IMR-90 (cell line): ENCODE measurements at regions not wholly inside any gene's neighbourhood (a gene's known extent, or its start where the extent isn't known, plus 50 kb on each side); places are given as distances from the start of the nearest gene placed in this dataset.

Experiments
- ATAC-seq: fragments of 200-7000 bp; cut with Tn5 transposase; 2 replicates; pipeline ENCODE4 v1.9.1; 2020; ENCODE audit warnings: low read depth, mild to moderate bottlenecking, moderate library complexity
- BruUV-seq: library from RNA; stranded (reverse); fragments of 400-500 nt; replicated peaks from 2 replicates; lab custom pipeline; 2021; lab: Mats Ljungman, UMichigan
- CTCF ChIA-PET: fragments of 300-600 bp; formaldehyde crosslinking; extraction: SDS; loops from one replicate; lab custom pipeline; 2021; ENCODE audit warnings: antibody characterized with exemption; lab: Yijun Ruan, JAX
- POLR2A ChIA-PET: fragments of 300-600 bp; sonication (Branson Sonifier 250); formaldehyde crosslinking; loops from one replicate; lab custom pipeline; 2022; ENCODE audit warnings: antibody characterized with exemption; ENCODE audit not compliant: unreplicated experiment; lab: Charles Lee
- DNase-seq: peaks from one replicate; pipeline ENCODE4 v3.0.0; 2013
- H2AFZ ChIP-seq: replicated peaks from 2 replicates; pipeline ENCODE3; 2013; ENCODE audit warnings: low read length, mild to moderate bottlenecking; ENCODE audit not compliant: poor library complexity
- H2AK5ac ChIP-seq: 2 replicates; pipeline ENCODE4 v1.6.1; 2013; ENCODE audit warnings: low read depth, low read length, inconsistent platforms
- H2AK9ac ChIP-seq: replicated peaks from 2 replicates; pipeline ENCODE3; 2013; ENCODE audit warnings: mild to moderate bottlenecking, low read depth, low read length, moderate library complexity; ENCODE audit not compliant: poor library complexity
- H2BK120ac ChIP-seq: 2 replicates; pipeline ENCODE4 v1.6.1; 2013; ENCODE audit warnings: low read depth, low read length, inconsistent platforms
- H2BK15ac ChIP-seq: 3 replicates; pipeline ENCODE4 v1.6.1; 2013; ENCODE audit warnings: low read depth, low read length, inconsistent platforms
- H2BK20ac ChIP-seq: 2 replicates; pipeline ENCODE4 v1.6.1; 2013; ENCODE audit warnings: low read depth, mild to moderate bottlenecking, inconsistent platforms, low read length, moderate library complexity
- H2BK5ac ChIP-seq: 2 replicates; pipeline ENCODE4 v1.6.1; 2013; ENCODE audit warnings: mild to moderate bottlenecking, low read depth, low read length, inconsistent platforms; ENCODE audit not compliant: poor library complexity, severe bottlenecking
- H3K14ac ChIP-seq: replicated peaks from 2 replicates; pipeline ENCODE4 v1.6.1; 2013; ENCODE audit warnings: low read depth, low read length, inconsistent platforms
- H3K18ac ChIP-seq: 2 replicates; pipeline ENCODE4 v1.6.1; 2013; ENCODE audit warnings: low read depth, low read length, control low read depth
- H3K23ac ChIP-seq: 2 replicates; pipeline ENCODE4 v1.6.1; 2013; ENCODE audit warnings: low read depth, low read length, inconsistent platforms
- H3K27ac ChIP-seq: 2 replicates; pipeline ENCODE4 v1.5.1; 2013; ENCODE audit warnings: mild to moderate bottlenecking, control low read depth, low read length; ENCODE audit not compliant: insufficient read depth
- H3K27me3 ChIP-seq: 2 replicates; pipeline ENCODE4 v1.6.1; 2013; ENCODE audit warnings: low read length; ENCODE audit not compliant: control insufficient read depth, insufficient read depth
- H3K36me3 ChIP-seq: 2 replicates; pipeline ENCODE4 v1.6.1; 2013; ENCODE audit warnings: low read length, mixed read lengths; ENCODE audit not compliant: control insufficient read depth, insufficient read depth
- H3K4ac ChIP-seq: 2 replicates; pipeline ENCODE4 v1.6.1; 2013; ENCODE audit warnings: low read depth, low read length, inconsistent platforms
- H3K4me1 ChIP-seq: 2 replicates; pipeline ENCODE4 v1.6.1; 2013; ENCODE audit warnings: low read length, mixed read lengths; ENCODE audit not compliant: control insufficient read depth, insufficient read depth
- H3K4me2 ChIP-seq: 2 replicates; pipeline ENCODE4 v1.6.1; 2013; ENCODE audit warnings: low read depth, mild to moderate bottlenecking, control low read depth, low read length, moderate library complexity
- H3K4me3 ChIP-seq: 2 replicates; pipeline ENCODE4 v1.5.1; 2013; ENCODE audit warnings: low read depth, mild to moderate bottlenecking, control low read depth, low read length, moderate library complexity; ENCODE audit not compliant: insufficient read depth
- H3K56ac ChIP-seq: 2 replicates; pipeline ENCODE4 v1.6.1; 2013; ENCODE audit warnings: low read length, inconsistent platforms; ENCODE audit not compliant: insufficient read depth; ENCODE audit errors: extremely low read depth
- H3K79me1 ChIP-seq, 2 experiments: 2 replicates each; pipeline ENCODE4 v1.6.1; 2013; ENCODE audit warnings: low read length in 2 of 2, inconsistent platforms in 1 of 2, low read depth in 1 of 2
- H3K9ac ChIP-seq: 2 replicates; pipeline ENCODE4 v1.6.1; 2013; ENCODE audit warnings: low read depth, low read length, control low read depth
- H3K9me1 ChIP-seq: 2 replicates; pipeline ENCODE4 v1.6.1; 2013; ENCODE audit warnings: low read length, inconsistent platforms; ENCODE audit not compliant: insufficient read depth
- H3K9me3 ChIP-seq: 2 replicates; pipeline ENCODE4 v1.6.1; 2013; ENCODE audit warnings: low read length; ENCODE audit not compliant: control insufficient read depth, insufficient read depth
- H4K20me1 ChIP-seq: 2 replicates; pipeline ENCODE4 v1.6.1; 2013; ENCODE audit warnings: low read length, inconsistent platforms; ENCODE audit not compliant: insufficient read depth
- H4K5ac ChIP-seq: 2 replicates; pipeline ENCODE4 v1.6.1; 2013; ENCODE audit warnings: mild to moderate bottlenecking, low read depth, low read length, control low read depth
- H4K8ac ChIP-seq, 2 experiments: 2 replicates each; pipeline ENCODE4 v1.6.1; 2013; ENCODE audit warnings: low read depth in 2 of 2, low read length in 2 of 2, control low read depth in 1 of 2, inconsistent platforms in 1 of 2
- H4K91ac ChIP-seq: 2 replicates; pipeline ENCODE4 v1.6.1; 2013; ENCODE audit warnings: low read depth, low read length, inconsistent platforms; ENCODE audit not compliant: insufficient read depth
- BHLHE40 ChIP-seq: fragments of 150-350 bp; IDR thresholded peaks from 2 replicates; pipeline ENCODE4 v1.6.1; 2016; ENCODE audit warnings: mild to moderate bottlenecking, low read depth, low read length
- CEBPB ChIP-seq: IDR thresholded peaks from 2 replicates; pipeline ENCODE4 v1.6.1; 2012; ENCODE audit warnings: low read depth, low read length, improper control_type of control experiment
- CHD1 ChIP-seq: IDR thresholded peaks from 2 replicates; pipeline ENCODE4 v1.6.1; 2012; ENCODE audit warnings: low read depth, low read length, improper control_type of control experiment
- CTCF ChIP-seq: conservative IDR thresholded peaks from 2 replicates; pipeline ENCODE4 v1.5.1; 2012; ENCODE audit warnings: mild to moderate bottlenecking, low read depth, low read length, improper control_type of control experiment
- ELK1 ChIP-seq: fragments of 150-350 bp; IDR thresholded peaks from 2 replicates; pipeline ENCODE4 v1.6.1; 2016; ENCODE audit warnings: low read depth, mild to moderate bottlenecking, low read length, moderate library complexity, borderline replicate concordance
- FOS ChIP-seq: fragments of 150-350 bp; IDR thresholded peaks from 2 replicates; pipeline ENCODE4 v1.6.1; 2016; ENCODE audit warnings: low read depth, low read length
- MAZ ChIP-seq: IDR thresholded peaks from 2 replicates; pipeline ENCODE4 v1.6.1; 2012; ENCODE audit warnings: low read depth, mild to moderate bottlenecking, low read length, improper control_type of control experiment, moderate library complexity, borderline replicate concordance
- MXI1 ChIP-seq: IDR thresholded peaks from 2 replicates; pipeline ENCODE4 v1.6.1; 2012; ENCODE audit warnings: low read depth, mild to moderate bottlenecking, low read length, moderate library complexity, borderline replicate concordance
- RCOR1 ChIP-seq: IDR thresholded peaks from 2 replicates; pipeline ENCODE4 v1.6.1; 2012; ENCODE audit warnings: mild to moderate bottlenecking, low read length, improper control_type of control experiment; ENCODE audit not compliant: insufficient replicate concordance
- RFX5 ChIP-seq: IDR thresholded peaks from 2 replicates; pipeline ENCODE4 v1.8.0; 2012; ENCODE audit warnings: low read depth, mild to moderate bottlenecking, low read length, moderate library complexity
- SMC3 ChIP-seq: fragments of 150-350 bp; IDR thresholded peaks from 2 replicates; pipeline ENCODE4 v1.6.1; 2016; ENCODE audit warnings: low read depth, mild to moderate bottlenecking, antibody characterized with exemption, low read length, moderate library complexity
- USF2 ChIP-seq: fragments of 150-350 bp; IDR thresholded peaks from 2 replicates; pipeline ENCODE4 v1.6.1; 2017; ENCODE audit warnings: mild to moderate bottlenecking, antibody characterized with exemption, low read length, low read depth
- WGBS, 2 experiments: methylation state at CpG; one replicate each; pipeline versions ENCODE4 v1.1.5 to v1.1.7; 2013; ENCODE audit warnings: missing lambda C conversion rate in 2 of 2; ENCODE audit not compliant: insufficient read length in 1 of 2; ENCODE audit errors: extremely low coverage in 2 of 2; 5-methylcytosine and 5-hydroxymethylcytosine counted together
- dilution Hi-C: fragments of 300-500 bp; cut with HindIII; formaldehyde crosslinking; loops from one replicate; pipeline ENCODE4 v1.14.3; 2018; ENCODE audit warnings: low sequenced_read_pairs; ENCODE audit not compliant: unreplicated experiment
- in situ Hi-C: fragments of 300-500 bp; cut with MboI; formaldehyde crosslinking; loops from 3 replicates; pipeline ENCODE4 v1.14.3; 2019; ENCODE audit warnings: low sequenced_read_pairs, inconsistent platforms, mixed read lengths
- intact Hi-C: fragments of 100-400 bp; cut with micrococcal nuclease; formaldehyde crosslinking; loops from 2 replicates; pipeline ENCODE4 v1.10.0; 2022

- ATAC-seq (no peak), DNase-seq (no peak)
- Histone ChIP-seq H2BK15ac (no peak overlapping the region), H3K18ac (no peak overlapping the region), H2AK5ac (no peak overlapping the region), H3K79me1 (no peaks in the 10 kb centered on the region), H2BK20ac (no peak overlapping the region), H4K8ac (no peak overlapping the region), H2BK5ac (no peak overlapping the region), H2BK120ac (no peak overlapping the region), H4K5ac (no peak overlapping the region), H2AFZ (no peak overlapping the region), H3K4me2 (no peak overlapping the region), H2AK9ac (no peak overlapping the region), H3K9me3 (no peaks in the 10 kb centered on the region), H3K56ac (no peak overlapping the region), H3K9ac (no peak overlapping the region), H4K20me1 (no peaks in the 10 kb centered on the region), H3K4me1 (no peaks in the 10 kb centered on the region), H3K4ac (no peak overlapping the region), H4K91ac (no peak overlapping the region), H3K4me3 (no peak overlapping the region), H3K9me1 (no peaks in the 10 kb centered on the region), H3K14ac (no peak overlapping the region), H3K36me3 (no peaks in the 10 kb centered on the region), H3K23ac (no peak overlapping the region), H3K27ac (no peak overlapping the region), H3K27me3 (no peaks in the 10 kb centered on the region)
- dilution Hi-C loops (no loop called here), intact Hi-C loops (no loop called here), in situ Hi-C loops (no loop called here)
- ChIA-PET CTCF (no interaction called here), POLR2A (no interaction called here)
- no CpG with 5 or more reads among the region's 4 CpGs for WGBS, 2 experiments
- BruUV-seq, result no TSS peak
- TF ChIP-seq CEBPB (no peak), MAZ (no peak), RCOR1 (no peak), MXI1 (no peak), SMC3 (no peak), ELK1 (no peak), RFX5 (no peak), BHLHE40 (no peak), CHD1 (no peak), USF2 (no peak), FOS (no peak), CTCF (no peak)
Observed at GRCh38 chr4:126738527-126738923, 894.2 kb upstream of the INTU start.
